Small intestine (tissue), 7 donors: ENCODE measurements at regions not wholly inside any gene's neighbourhood (a gene's known extent, or its start where the extent isn't known, plus 50 kb on each side); places are given as distances from the start of the nearest gene placed in this dataset.

Source experiments
- DNase-seq, 2 donors: peaks; one replicate each; pipeline versions ENCODE4 v3.0.0 to v3.0.0-alpha.2; 2013
- FAIRE-seq: peaks from 2 replicates; lab custom pipeline; 2012; peaks lifted over from hg19 to GRCh38; lab: Jason Lieb, UNC
- H3K27ac ChIP-seq, 3 donors: one replicate each; pipeline ENCODE4 v1.5.1; 2013; ENCODE audit warnings: low read length in 2 of 3, mild to moderate bottlenecking in 2 of 3, control low read depth in 1 of 3, inconsistent platforms in 1 of 3, low read depth in 1 of 3, moderate library complexity in 1 of 3
- H3K27me3 ChIP-seq, 3 donors: one replicate each; pipeline ENCODE4 v1.6.1; 2013; ENCODE audit warnings: low read length in 3 of 3, inconsistent platforms in 1 of 3; ENCODE audit not compliant: control insufficient read depth in 3 of 3, insufficient read depth in 3 of 3
- H3K36me3 ChIP-seq, 3 donors: one replicate each; pipeline ENCODE4 v1.6.1; 2013; ENCODE audit warnings: low read length in 3 of 3, inconsistent platforms in 1 of 3, low read depth in 1 of 3, mild to moderate bottlenecking in 1 of 3, moderate library complexity in 1 of 3; ENCODE audit not compliant: control insufficient read depth in 3 of 3, insufficient read depth in 2 of 3
- H3K4me1 ChIP-seq, 3 donors: one replicate each; pipeline ENCODE4 v1.6.1; 2013; ENCODE audit warnings: low read length in 2 of 3, inconsistent platforms in 1 of 3, low read depth in 1 of 3, mild to moderate bottlenecking in 1 of 3, moderate library complexity in 1 of 3; ENCODE audit not compliant: control insufficient read depth in 3 of 3, insufficient read depth in 2 of 3
- H3K4me3 ChIP-seq, 3 donors: one replicate each; pipeline ENCODE4 v1.5.1; 2013; ENCODE audit warnings: low read length in 3 of 3, control low read depth in 1 of 3, inconsistent platforms in 1 of 3, low read depth in 1 of 3, mild to moderate bottlenecking in 1 of 3, moderate library complexity in 1 of 3
- H3K9me3 ChIP-seq, 2 donors: one replicate each; pipeline ENCODE4 v1.6.1; 2013; ENCODE audit warnings: low read depth in 1 of 2, low read length in 1 of 2; ENCODE audit not compliant: control insufficient read depth in 2 of 2, insufficient read depth in 1 of 2
- WGBS, 3 donors: extraction: QIAGEN DNeasy Blood & Tissue Kit; methylation state at CpG; one replicate each; pipeline ENCODE4 v1.1.7; 2013; 5-methylcytosine and 5-hydroxymethylcytosine counted together
- donor health status: healthy with polysubstance abuse.
- donor health status: control.
- donor health status: control.
- donor health status: Bipolar disorder and iron deficiency.
- donor health status: healthy.

GRCh38 chr3:5309602-5310001 lies 122.1 kb downstream of the EDEM1 start:
- Histone ChIP-seq H3K27me3 (no peaks in the 10 kb centered on the region), H3K4me1 (no peaks in the 10 kb centered on the region)
- WGBS, 3 donors: 10 to 43% (median 22%) methylated on average over 3 of the region's 3 CpGs

GRCh38 chr3:5310509-5310908 lies 123.0 kb downstream of the EDEM1 start:
- Histone ChIP-seq H3K27me3 (no peaks in the 10 kb centered on the region), H3K9me3 (no peaks in the 10 kb centered on the region), H3K27ac (no peak overlapping the region), H3K4me3 (no peak overlapping the region), H3K4me1 (no peaks in the 10 kb centered on the region), H3K36me3 (no peaks in the 10 kb centered on the region)
- FAIRE-seq: no peak
- DNase-seq: no peak
- WGBS, 3 donors: 93 to 99% (median 98%) methylated on average over 5 of the region's 5 CpGs

More at GRCh38 chr3:5309602-5310001, 122.1 kb downstream of the EDEM1 start:
- no peaks in the 10 kb centered on the region for H3K9me3 ChIP-seq
- DNase-seq (no peak), FAIRE-seq (no peak)
- no peak overlapping the region for H3K27ac ChIP-seq
- no peak overlapping the region for H3K4me3 ChIP-seq
- H3K36me3 ChIP-seq: no peaks in the 10 kb centered on the region

GRCh38 chr3:5312290-5312689 lies 124.8 kb downstream of the EDEM1 start:
- DNase-seq: no peak
- no peak overlapping the region for H3K4me3 ChIP-seq
- no peaks in the 10 kb centered on the region for H3K9me3 ChIP-seq
- H3K36me3 ChIP-seq: no peaks in the 10 kb centered on the region
- no peaks in the 10 kb centered on the region for H3K4me1 ChIP-seq
- WGBS, 3 donors: 79 to 86% (median 85%) methylated on average over 3 of the region's 3 CpGs
- no peak overlapping the region for H3K27ac ChIP-seq
- FAIRE-seq: no peak
- no peaks in the 10 kb centered on the region for H3K27me3 ChIP-seq

GRCh38 chr3:5314897-5315296 lies 127.4 kb downstream of the EDEM1 start:
- 63 to 88% (median 86%) methylated on average over 1 of the region's 1 CpG for WGBS, 3 donors
- H3K4me3 ChIP-seq: no peak overlapping the region
- H3K27ac ChIP-seq: no peak overlapping the region
- FAIRE-seq (no peak), DNase-seq (peak in 1 of 2 donors; percentile 46)
- H3K9me3 ChIP-seq: no peaks in the 10 kb centered on the region
- H3K4me1 ChIP-seq: no peaks in the 10 kb centered on the region
- H3K36me3 ChIP-seq: no peaks in the 10 kb centered on the region
- H3K27me3 ChIP-seq: no peaks in the 10 kb centered on the region

GRCh38 chr3:5317557-5317956 lies 130.1 kb downstream of the EDEM1 start:
- no peaks in the 10 kb centered on the region for H3K36me3 ChIP-seq
- FAIRE-seq: no peak
- peaks cover 0 to 3% of the 10 kb centered on the region in 2 donors for H3K9me3 ChIP-seq
- no peak overlapping the region for H3K27ac ChIP-seq
- H3K4me3 ChIP-seq: no peak overlapping the region
- WGBS, 3 donors: 34 to 69% (median 67%) methylated on average over 5 of the region's 5 CpGs
- no peaks in the 10 kb centered on the region for H3K4me1 ChIP-seq
- DNase-seq: peak in 1 of 2 donors; percentile 11
- no peaks in the 10 kb centered on the region for H3K27me3 ChIP-seq

GRCh38 chr3:5319454-5319853 lies 131.9 kb downstream of the EDEM1 start:
- no peaks in the 10 kb centered on the region for H3K27me3 ChIP-seq
- no peak overlapping the region for H3K27ac ChIP-seq
- H3K4me1 ChIP-seq: no peaks in the 10 kb centered on the region
- H3K9me3 ChIP-seq: peaks cover 0 to 3% of the 10 kb centered on the region in 2 donors
- no peak for DNase-seq
- H3K4me3 ChIP-seq: no peak overlapping the region
- H3K36me3 ChIP-seq: no peaks in the 10 kb centered on the region
- WGBS, 3 donors: 87 to 91% (median 88%) methylated on average over 2 of the region's 2 CpGs
- FAIRE-seq: no peak

GRCh38 chr3:5321666-5322340 lies 134.3 kb downstream of the EDEM1 start:
- peaks cover 0 to 3% of the 10 kb centered on the region in 2 donors for H3K9me3 ChIP-seq
- H3K4me3 ChIP-seq: no peak overlapping the region
- DNase-seq: no peak
- H3K4me1 ChIP-seq: no peaks in the 10 kb centered on the region
- H3K36me3 ChIP-seq: no peaks in the 10 kb centered on the region
- FAIRE-seq: no peak
- no peaks in the 10 kb centered on the region for H3K27me3 ChIP-seq
- H3K27ac ChIP-seq: no peak overlapping the region

GRCh38 chr3:5324780-5325179 lies 137.3 kb downstream of the EDEM1 start:
- peaks cover 0 to 3% of the 10 kb centered on the region in 2 donors for H3K9me3 ChIP-seq
- DNase-seq (no peak), FAIRE-seq (no peak)
- H3K27ac ChIP-seq: no peak overlapping the region
- WGBS, 3 donors: 58 to 64% (median 63%) methylated on average over 4 of the region's 4 CpGs
- no peak overlapping the region for H3K4me3 ChIP-seq
- H3K27me3 ChIP-seq: no peaks in the 10 kb centered on the region
- no peaks in the 10 kb centered on the region for H3K4me1 ChIP-seq
- H3K36me3 ChIP-seq: no peaks in the 10 kb centered on the region
